ENCODE measurements at regions not wholly inside any gene's neighbourhood (a gene's known extent, or its start where the extent isn't known, plus 50 kb on each side); places are given as distances from the start of the nearest gene placed in this dataset.
A peak's percentile ranks its signal among the peaks of the same experiment; 100 is the strongest.

DNA sequence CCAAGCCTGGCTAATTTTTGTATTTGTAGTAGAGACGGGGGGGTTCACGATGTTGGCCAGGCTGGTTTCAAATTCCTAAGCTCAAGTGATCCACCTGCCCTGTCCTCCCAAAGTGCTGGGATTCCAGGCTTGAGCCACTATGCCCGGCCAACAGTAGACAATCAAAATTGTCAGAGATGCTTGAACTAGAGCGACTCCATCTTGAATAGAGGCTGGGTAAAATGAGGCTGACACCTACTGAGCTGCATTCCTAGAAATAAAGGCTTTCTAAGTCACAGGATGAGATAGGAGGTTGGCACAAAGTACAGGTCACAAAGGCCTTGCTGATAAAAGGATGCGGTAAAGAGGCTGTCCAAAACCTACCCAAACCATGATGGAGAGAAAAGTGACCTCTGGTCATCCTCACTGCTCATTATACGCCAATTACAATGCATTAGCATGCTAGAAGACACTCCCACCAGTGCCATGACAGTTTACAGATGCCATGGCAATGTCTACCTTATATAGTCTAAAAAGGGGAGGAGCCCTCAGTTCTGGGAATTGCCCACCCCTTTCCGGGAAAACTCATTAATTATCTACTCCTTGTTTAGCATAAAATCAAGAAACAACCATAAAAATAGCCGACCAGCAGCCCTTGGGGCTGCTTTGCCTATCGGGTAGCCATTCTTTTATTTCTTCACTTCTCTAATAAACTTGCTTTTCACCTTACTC lies 134.5 kb downstream of the BAMBI start:
- Mint-ChIP-seq H3K4me3 (no peak overlapping the region), H3K9me3 (peaks cover 2 to 11% (median 6%) of the 10 kb centered on the region in 7 donors), H3K27me3 (ENCODE audit: low read depth in 3 of 3) (peaks cover 6 to 13% (median 11%) of the 10 kb centered on the region in 3 donors), H3K4me1 (peaks cover 12% of the 10 kb centered on the region), H3K36me3 (no peaks in the 10 kb centered on the region), H3K27ac (no peak overlapping the region)
- 74% methylated on average over 3 of the region's 9 CpGs for WGBS (ENCODE audit: insufficient coverage)
- Histone ChIP-seq H3K4me3 (replicated peaks in 1 of 3; ENCODE audit: low read depth in 2 of 3, low read length in 3 of 3) (no peak overlapping the region), H3K27ac (ENCODE audit: low read depth in 1 of 2, low read length in 2 of 2) (no peak overlapping the region), H3K27me3 (ENCODE audit: control insufficient read depth in 2 of 2, insufficient read depth in 2 of 2, low read length in 2 of 2) (peaks cover 0 to 2% of the 10 kb centered on the region in 2 donors), H3K36me3 (replicated peaks in 1 of 2; ENCODE audit: control insufficient read depth in 1 of 2, insufficient read depth in 2 of 2, low read length in 2 of 2) (no peaks in the 10 kb centered on the region), H3K9ac (ENCODE audit: insufficient read depth, low read length, poor library complexity, severe bottlenecking) (no peak overlapping the region), H3K4me2 (replicated peaks; ENCODE audit: extremely low read depth, low read length, poor library complexity, severe bottlenecking) (no peak overlapping the region), H3K9me3 (replicated peaks in 1 of 2; ENCODE audit: control insufficient read depth in 1 of 2, insufficient read depth in 1 of 2, low read length in 2 of 2) (no peaks in the 10 kb centered on the region), H3K79me2 (ENCODE audit: insufficient read depth, low read length) (no peaks in the 10 kb centered on the region), H2AFZ (ENCODE audit: insufficient read depth, low read depth, low read length, poor library complexity, severe bottlenecking) (no peak overlapping the region), H4K20me1 (ENCODE audit: insufficient read depth, low read length) (no peaks in the 10 kb centered on the region), H3K4me1 (ENCODE audit: control insufficient read depth in 1 of 2, insufficient read depth in 2 of 2, low read length in 2 of 2) (peaks cover 0 to 25% of the 10 kb centered on the region in 2 donors)
- intact Hi-C loops (cut with micrococcal nuclease): no loop called here
- TF ChIP-seq, protein P1, sequence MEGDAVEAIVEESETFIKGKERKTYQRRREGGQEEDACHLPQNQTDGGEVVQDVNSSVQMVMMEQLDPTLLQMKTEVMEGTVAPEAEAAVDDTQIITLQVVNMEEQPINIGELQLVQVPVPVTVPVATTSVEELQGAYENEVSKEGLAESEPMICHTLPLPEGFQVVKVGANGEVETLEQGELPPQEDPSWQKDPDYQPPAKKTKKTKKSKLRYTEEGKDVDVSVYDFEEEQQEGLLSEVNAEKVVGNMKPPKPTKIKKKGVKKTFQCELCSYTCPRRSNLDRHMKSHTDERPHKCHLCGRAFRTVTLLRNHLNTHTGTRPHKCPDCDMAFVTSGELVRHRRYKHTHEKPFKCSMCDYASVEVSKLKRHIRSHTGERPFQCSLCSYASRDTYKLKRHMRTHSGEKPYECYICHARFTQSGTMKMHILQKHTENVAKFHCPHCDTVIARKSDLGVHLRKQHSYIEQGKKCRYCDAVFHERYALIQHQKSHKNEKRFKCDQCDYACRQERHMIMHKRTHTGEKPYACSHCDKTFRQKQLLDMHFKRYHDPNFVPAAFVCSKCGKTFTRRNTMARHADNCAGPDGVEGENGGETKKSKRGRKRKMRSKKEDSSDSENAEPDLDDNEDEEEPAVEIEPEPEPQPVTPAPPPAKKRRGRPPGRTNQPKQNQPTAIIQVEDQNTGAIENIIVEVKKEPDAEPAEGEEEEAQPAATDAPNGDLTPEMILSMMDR (IDR thresholded peaks at IDR 0.05): no peak
- no peak for DNase-seq

DNA sequence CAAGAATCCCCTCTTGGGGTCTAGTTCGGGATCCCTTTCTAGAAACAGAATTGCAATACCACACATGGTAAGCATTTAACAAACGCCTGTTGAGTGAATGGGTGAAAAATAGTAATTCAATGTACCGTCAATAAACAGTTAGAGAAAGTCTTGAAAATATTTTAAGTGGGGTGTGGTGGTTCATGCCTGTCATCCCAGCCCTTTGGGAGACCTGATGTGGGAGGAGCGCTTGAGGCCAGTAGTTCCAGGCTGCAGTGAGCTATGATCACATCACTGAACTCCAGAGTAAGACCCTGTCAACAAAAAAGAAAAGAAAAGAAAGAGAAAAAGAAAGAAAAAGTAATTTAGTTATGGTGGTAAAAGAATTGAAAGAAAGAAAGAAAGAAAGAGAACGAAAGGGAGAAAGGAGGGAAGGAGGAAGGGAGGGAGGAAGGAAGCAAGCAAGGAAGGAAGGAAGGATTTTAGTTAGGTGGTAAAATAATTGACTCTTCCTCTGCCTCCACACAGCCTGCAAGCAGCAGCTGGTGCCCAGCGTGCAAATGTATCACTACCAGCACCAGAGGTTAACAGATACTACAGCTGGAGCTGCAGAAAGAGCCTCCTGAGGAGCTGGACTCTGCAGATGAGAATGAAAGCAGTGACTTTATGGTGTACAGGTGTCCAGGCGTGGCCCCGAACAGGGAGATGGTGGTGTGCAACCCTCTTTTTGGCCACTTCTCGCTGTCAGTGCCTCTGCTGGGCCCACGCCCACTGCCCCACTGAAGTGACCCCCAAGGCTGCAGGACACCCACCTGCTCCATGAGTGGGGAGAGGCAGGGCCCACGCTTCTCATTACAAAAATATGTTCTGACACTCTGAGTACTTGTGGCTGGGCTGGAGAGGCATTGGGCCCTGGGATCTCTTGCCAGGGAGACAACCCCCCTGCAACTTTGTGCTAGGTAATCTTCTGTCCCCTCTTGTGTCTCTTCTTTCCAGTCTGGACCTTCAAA lies 135.4 kb downstream of the BAMBI start:
- H4K20me1 ChIP-seq (ENCODE audit: insufficient read depth, low read length): no peaks in the 10 kb centered on the region
- Mint-ChIP-seq H3K9me3 (peaks cover 4 to 13% (median 8%) of the 10 kb centered on the region in 7 donors), H3K27me3 (ENCODE audit: low read depth in 3 of 3) (peaks cover 6 to 10% (median 8%) of the 10 kb centered on the region in 3 donors), H3K4me3 (no peak overlapping the region), H3K36me3 (no peaks in the 10 kb centered on the region), H3K27ac (peak overlapping the region in 1 of 7 donors; percentile 60), H3K4me1 (peaks cover 8% of the 10 kb centered on the region)
- WGBS (ENCODE audit: insufficient coverage): 60% methylated on average over 2 of the region's 11 CpGs
- no peaks in the 10 kb centered on the region for H3K9me3 ChIP-seq (replicated peaks in 1 of 2; ENCODE audit: control insufficient read depth in 1 of 2, insufficient read depth in 1 of 2, low read length in 2 of 2)
- no peak overlapping the region for H3K4me3 ChIP-seq (replicated peaks in 1 of 3; ENCODE audit: low read depth in 2 of 3, low read length in 3 of 3)
- no peak overlapping the region for H3K9ac ChIP-seq (ENCODE audit: insufficient read depth, low read length, poor library complexity, severe bottlenecking)
- TF ChIP-seq, protein P1 (IDR thresholded peaks at IDR 0.05): no peak
- H3K36me3 ChIP-seq (replicated peaks in 1 of 2; ENCODE audit: control insufficient read depth in 1 of 2, insufficient read depth in 2 of 2, low read length in 2 of 2): no peaks in the 10 kb centered on the region
- no peak overlapping the region for H3K27ac ChIP-seq (ENCODE audit: low read depth in 1 of 2, low read length in 2 of 2)
- H3K4me2 ChIP-seq (replicated peaks; ENCODE audit: extremely low read depth, low read length, poor library complexity, severe bottlenecking): no peak overlapping the region
- peaks cover 0 to 19% of the 10 kb centered on the region in 2 donors for H3K4me1 ChIP-seq (ENCODE audit: control insufficient read depth in 1 of 2, insufficient read depth in 2 of 2, low read length in 2 of 2)
- intact Hi-C loops (cut with micrococcal nuclease): no loop called here
- peaks cover 0 to 2% of the 10 kb centered on the region in 2 donors for H3K27me3 ChIP-seq (ENCODE audit: control insufficient read depth in 2 of 2, insufficient read depth in 2 of 2, low read length in 2 of 2)
- no peak overlapping the region for H2AFZ ChIP-seq (ENCODE audit: insufficient read depth, low read depth, low read length, poor library complexity, severe bottlenecking)
- no peak for DNase-seq
- H3K79me2 ChIP-seq (ENCODE audit: insufficient read depth, low read length): no peaks in the 10 kb centered on the region
